Adrenal gland (tissue), 5 donors: ENCODE measurements at regions not wholly inside any gene's neighbourhood (a gene's known extent, or its start where the extent isn't known, plus 50 kb on each side); places are given as distances from the start of the nearest gene placed in this dataset.

Experiments
- CTCF ChIP-seq, 6 experiments: fragments of 450-650 bp in 4 of 6; fragments of 200-600 bp in 2 of 6; sonication (generic) in 1 of 6; IDR thresholded peaks; 1 replicate in 5 of 6; 2 replicates in 1 of 6; pipeline versions ENCODE4 v1.5.1 to v1.8.0; 2016 to 2021; ENCODE audit warnings: antibody characterized with exemption in 6 of 6, mild to moderate bottlenecking in 2 of 6, moderate library complexity in 1 of 6
- POLR2A ChIP-seq, 2 donors: fragments of 450-650 bp; IDR thresholded peaks; one replicate each; pipeline ENCODE4 v1.6.1; 2017; ENCODE audit warnings: antibody characterized with exemption in 2 of 2, mild to moderate bottlenecking in 2 of 2, moderate library complexity in 1 of 2
- donor health status: DM: no; HTN: no; CAD: no.

DNA sequence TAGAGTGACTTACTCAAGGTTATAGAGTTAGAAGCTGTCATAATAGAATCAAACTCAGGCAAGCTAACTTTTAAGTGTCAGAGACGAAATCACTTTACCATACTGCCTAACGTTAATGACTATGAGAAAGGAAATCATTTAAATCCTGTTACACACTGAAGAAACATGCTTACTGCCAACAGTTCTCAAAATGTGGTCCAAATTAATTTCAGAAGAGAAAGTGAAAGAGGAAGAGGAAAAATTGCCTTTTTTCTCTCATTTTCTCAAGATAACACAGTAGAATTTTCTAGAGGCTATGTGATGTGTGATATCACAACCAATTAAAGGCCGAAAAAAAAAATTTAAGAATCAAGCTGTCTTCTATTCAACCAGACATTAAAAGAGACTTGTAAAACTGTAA is 1362.7 kb upstream of the CHAC2 start:
- no peak for TF ChIP-seq CTCF (IDR thresholded peaks at IDR 0.05)
- no peak for TF ChIP-seq POLR2A (IDR thresholded peaks at IDR 0.05)
